HG03103 (cell line): ENCODE measurements at regions not wholly inside any gene's neighbourhood (a gene's known extent, or its start where the extent isn't known, plus 50 kb on each side); places are given as distances from the start of the nearest gene placed in this dataset.

Experiments used
- ATAC-seq: cut with Tn5 transposase; IDR thresholded peaks from one replicate; pipeline ENCODE4 v1.9.1; 2021; ENCODE audit warnings: low read depth; ENCODE audit not compliant: unreplicated experiment

DNA sequence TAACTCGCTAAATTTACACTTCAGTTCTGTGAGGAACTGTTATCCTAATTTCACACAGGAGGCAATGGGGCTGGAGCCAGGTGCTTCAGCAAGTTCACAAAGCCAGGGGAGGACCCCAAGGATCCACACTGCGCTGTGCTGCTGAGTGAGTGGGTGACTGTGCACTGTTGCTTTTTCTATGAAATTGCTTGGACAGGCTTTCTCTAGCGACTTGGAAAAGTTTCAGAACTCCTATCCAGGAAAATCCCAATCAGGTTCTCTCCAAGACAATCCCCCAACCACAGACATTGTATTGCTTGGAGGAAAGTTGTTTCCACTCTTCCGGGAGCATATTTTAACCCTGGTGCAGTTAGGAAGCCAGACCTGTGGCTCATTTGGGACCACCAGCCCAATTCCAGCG lies 175.9 kb upstream of the CST7 start:
- no peak for ATAC-seq

DNA sequence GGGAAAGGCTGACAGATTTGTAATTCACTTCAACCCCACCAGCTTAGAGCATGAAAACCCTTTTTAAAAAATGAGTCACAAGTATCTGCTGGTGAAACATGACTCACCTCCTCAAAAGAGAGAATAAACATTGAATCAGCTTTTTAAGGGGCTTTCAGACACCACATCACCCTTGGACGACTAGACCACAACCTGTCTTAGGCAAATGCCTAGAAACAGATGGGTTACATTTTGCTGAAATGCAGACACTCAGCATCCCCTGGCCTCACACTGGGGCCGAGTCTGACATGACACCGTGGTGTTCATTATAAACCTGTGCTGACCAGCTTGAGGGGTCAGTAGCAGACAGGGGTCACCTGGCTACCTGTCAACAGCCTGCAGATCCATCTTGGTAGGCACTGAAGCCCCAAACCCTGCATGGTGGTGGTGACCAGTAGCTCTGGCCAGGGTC lies 175.3 kb upstream of the CST7 start:
- no peak for ATAC-seq

DNA sequence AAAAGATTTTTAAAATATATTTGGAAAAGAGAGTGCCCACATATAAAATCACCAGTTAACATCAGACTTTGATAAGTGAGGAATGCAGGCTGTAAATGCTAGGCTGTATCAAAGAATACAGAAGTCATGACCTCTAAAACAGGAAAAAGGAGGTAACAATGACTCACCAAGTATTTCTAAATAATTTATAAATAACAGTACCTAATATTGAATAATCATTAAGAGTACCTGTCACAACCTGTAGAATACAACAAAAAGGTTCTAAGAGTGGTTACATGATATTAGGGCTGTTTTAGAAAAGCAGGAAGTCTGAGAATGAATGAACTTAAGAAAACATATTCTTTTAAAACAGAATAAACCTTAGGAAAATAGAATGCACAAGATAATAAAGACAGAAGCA lies 173.1 kb upstream of the CST7 start:
- ATAC-seq, result no peak

DNA sequence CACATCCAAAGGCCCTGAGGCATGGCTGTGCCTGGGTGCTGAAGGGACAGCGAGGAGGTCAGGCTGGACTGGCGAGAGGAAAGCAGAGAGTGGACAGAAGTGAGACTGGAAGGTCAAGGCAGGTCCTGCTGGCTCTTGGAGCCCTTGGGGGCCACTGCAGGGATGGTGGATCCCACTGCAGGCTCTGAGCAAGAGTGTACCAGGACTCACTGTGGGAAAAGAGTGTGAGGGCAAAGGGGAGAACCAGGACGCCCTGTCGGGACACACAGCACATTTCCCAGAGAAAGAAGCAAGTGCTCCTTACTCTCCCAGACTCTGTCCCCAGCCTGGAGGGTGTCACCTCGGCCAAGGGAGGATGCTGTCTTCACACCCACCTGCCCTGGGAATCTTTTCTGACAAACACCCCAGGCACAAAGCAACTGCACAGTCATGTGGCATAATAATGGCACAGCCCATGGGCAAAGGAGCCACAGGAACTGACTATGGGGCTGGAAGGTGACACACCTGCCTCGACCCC lies 172.3 kb upstream of the CST7 start:
- no peak for ATAC-seq

DNA sequence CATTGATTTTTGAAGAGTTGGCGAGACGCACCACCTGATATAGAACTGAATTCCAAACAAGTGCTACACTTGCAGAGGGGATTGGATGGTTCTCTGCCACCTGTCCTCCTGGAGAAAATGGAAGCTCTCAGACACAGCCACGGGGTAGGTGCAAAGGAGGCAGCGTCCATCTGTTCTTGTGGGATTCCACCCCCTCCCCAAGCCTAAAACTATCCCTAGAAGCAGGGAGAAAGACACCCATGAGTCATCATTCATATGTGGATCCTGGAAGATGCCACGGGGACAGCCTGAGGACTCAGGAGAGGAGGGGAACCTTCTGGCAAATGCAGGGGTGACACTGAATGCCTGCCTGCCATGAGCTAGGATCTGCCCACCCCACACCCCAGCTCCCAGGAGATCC lies 171.3 kb upstream of the CST7 start:
- ATAC-seq, result no peak

DNA sequence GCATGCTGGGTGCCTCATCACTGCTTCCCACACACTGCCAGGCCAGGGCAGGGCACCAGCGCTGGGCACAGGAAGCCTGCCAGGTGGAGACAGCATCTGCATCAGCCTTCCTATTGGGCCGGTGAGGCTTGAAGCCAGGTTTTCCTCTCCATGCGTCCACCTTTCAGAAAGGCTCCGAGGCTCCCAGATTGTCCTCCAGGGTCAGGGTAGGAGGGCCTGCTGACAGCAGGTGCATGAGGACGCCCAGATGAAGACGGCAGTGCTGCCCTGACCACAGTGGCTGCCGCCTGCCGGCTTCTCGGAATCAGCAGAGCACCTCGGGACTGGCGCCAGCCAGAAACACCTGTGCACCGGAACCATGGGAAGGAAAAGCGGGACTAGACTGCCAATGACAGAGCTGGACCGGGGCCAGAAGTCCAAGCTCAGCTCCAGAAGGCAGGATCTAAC lies 170.5 kb upstream of the CST7 start:
- ATAC-seq, result no peak

DNA sequence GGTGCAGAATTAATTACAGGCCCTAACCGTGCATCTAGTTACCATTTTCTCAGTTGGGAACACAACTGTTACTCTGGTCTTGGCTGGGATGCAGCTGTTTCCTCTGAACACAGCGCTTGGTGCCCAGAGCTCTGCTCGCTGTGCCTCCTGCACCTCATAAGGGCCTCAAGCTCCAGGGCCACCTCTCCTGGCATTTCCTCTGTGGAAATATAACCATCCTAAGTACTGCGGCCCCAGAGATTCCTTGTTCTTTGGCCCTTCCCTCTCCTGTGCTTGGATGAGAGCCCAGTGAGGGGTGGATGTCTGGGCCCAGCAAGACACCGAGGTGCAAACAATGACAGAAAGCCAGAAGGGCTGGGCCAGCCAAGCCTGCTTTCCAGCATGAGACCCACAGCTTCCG lies 169.9 kb upstream of the CST7 start:
- no peak for ATAC-seq

DNA sequence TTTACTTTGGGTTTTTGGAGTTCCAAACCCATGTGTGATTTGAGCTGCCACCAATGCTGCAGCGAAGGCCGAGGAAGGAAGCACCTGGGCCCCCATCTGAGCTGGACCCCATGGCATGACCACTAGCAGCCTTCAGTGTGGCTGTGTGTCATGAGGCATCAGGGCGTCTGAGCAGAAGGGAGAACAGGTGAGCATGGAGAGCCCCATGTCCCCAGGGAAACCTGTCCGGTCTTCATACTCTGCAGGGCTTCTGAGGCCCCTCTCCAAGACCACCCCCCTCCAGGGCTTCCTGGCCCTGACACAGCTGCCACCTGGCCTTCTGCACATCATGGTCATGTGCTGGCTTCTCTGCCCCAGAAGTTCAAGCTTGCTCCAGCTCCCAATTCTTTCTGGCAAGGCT lies 169.1 kb upstream of the CST7 start:
- ATAC-seq, result no peak

DNA sequence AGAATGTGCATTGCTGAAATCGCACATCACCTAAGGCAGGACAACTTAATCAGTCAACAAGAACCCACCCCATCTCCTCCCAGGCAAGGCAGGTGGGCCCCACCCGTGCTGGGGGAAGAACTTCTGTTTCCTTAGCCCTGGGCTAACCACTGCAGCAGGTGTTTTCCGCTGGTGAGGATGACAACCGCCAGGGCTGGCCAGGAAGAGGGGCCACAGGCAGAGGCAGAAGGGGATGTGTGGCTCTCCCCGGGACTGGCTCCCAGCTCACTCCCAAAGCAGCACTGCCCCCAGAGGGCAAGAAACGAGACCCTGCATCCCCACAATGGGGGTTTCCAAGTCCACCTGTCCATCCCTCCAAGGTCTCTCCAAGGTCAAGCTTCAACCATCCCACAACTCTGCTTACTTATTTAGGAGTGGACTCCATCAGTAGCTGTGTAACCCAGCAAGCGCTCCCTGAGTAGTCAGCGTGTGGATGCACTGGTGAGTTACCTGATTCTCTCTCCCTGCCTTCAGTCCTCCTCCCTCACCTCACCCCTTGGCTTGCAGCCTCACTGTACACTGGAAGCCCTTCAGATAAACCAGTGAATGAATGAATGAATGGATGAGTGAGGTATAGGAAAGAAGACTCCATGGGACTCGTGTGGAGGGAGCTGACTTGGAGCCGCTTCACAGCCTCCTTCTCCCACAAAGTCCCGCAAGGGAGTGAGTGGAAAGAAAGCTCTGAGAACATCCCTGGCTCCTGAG lies 168.2 kb upstream of the CST7 start:
- no peak for ATAC-seq

DNA sequence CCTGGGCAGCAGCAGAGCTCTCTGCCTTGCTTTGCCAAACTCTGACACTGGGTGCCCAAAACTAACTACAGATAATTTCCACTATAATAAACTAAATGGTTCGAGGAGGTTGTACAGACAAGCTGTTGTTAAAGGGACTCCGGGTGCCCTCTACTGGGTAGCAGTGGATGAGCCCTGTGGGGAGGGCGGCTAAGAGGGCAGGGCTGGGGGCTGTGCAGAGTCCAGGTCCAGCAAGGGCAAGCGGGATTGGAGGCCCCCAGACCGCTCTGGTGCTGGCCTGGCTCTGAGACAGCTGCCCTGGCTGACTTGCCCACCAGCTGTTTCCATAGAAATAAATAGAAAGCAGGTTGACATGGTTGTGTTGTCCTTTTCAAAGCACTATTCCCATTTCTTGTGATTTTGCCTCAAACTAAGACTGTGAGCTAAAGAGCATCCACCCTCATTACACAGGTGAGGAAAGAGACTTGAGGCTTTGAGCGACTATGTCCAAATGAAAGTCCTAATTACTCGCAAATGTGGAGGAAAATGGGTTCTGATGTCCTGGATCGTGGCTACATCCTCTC lies 167.6 kb upstream of the CST7 start:
- ATAC-seq, result no peak

DNA sequence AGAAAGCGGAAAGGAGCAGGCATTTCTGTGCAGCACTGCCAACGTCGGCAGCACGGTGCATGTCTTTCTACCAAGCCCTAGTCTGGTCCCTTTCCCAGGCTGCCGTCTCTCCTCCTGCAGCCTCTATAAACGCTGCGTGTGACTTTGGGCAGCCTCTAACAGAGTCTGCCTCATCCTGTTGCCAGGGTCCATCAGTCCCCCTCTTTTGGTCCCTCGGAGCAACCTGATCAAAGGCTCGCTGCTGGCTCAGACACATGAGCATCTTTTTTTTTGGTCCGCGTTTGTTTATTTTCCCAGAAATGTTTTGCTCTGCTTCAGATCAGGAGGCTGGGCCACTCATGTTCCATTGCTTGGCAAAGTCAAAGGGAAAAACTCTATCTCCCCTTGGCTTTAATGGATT lies 166.8 kb upstream of the CST7 start:
- no peak for ATAC-seq

DNA sequence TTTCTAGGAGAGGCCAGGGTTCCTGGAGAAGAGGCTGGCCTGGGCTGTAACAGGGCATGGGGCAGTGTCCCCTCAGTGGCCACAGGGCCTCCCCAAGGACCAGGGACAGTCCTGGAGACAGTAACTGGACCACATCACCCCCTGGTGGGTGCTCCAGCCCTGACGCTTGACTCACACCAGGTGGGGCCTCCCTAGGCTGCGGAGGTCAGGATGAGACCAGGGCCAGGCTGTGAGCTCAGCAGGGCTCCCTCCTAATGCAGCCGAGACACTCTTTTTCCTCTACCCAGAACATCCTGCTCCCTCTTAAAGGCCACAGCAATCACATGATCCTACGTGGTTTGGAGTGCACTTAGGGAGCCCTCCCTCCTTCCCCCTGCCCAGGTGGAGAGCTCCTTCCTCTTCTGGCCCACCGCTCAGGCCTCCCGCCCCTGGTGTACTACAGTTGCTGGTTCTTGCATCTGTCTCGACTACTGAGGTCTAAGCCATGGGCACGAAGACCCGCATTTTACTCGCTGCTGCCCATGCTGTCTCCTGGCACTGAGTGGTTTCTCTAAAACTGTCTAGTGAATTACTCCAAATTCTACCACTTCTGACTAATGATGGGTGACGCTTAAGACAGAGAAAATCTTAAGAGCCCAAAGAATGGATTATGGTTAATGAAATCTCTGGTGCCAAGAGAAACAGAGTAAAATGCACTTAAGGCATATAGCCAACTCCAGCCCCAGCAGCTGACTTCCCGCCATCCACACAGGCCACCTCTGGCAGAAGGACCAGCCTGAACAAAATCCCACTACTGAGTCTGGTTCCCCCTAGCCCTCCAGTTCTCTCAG lies 166.1 kb upstream of the CST7 start:
- ATAC-seq, result no peak

DNA sequence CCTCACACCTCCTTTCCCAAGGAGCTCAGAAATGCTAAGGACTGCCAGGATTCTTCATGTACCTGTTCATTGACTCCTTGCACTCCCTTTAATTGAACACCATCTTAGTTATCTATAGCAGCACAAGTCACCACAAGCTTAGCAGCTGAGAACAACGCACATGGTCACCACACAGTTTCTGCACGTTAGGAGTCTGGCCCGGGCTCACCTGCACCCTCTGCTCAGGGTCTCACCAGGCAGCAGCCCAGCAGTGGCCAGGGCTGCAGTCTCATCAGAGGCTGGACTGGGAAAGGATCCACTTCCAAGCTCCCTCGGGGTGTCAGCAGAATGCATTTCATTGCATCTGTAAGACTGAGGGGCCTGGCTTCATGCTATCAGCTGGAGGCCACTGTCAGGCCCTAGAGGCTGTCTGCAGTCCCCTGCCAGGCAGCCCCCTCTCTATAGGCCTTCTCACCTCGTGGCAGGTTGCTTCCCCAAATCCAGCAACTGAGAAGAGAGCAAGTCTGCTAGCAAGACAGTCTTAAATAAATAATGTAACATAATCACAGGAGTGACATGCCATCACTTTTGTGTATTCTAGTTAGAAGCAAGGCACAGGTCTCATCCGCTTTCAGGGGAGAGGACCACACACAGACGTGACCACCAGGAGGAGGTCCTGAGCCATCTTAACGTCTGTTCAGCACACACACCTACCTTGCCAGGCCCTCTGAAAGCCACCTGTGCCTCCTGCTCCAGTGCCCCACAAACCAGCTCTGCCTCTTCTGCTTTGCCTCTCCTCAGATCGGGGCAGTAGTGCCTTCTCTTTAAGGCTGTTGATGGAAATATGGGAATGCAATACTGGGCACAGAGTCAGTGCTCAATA lies 165.2 kb upstream of the CST7 start:
- ATAC-seq, result no peak

DNA sequence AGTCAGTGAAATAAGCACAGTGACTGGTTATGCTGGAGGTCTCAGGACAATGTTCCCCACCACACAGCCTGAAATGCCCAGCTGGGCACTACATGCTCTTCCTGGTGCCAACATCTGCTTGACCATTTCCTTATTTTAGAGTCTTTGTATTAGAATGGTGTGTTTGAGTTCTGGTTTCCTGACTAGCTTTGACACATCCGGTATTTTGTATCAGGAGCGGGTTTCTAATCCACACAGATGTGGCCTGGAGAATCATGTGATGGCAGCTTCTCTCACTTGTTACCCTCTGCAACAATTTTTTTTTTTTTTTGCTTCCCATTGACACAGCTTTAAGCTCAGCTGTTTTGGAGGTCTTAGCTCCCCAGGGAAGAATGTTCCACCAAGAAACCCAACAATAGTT lies 164.5 kb upstream of the CST7 start:
- ATAC-seq, result no peak

DNA sequence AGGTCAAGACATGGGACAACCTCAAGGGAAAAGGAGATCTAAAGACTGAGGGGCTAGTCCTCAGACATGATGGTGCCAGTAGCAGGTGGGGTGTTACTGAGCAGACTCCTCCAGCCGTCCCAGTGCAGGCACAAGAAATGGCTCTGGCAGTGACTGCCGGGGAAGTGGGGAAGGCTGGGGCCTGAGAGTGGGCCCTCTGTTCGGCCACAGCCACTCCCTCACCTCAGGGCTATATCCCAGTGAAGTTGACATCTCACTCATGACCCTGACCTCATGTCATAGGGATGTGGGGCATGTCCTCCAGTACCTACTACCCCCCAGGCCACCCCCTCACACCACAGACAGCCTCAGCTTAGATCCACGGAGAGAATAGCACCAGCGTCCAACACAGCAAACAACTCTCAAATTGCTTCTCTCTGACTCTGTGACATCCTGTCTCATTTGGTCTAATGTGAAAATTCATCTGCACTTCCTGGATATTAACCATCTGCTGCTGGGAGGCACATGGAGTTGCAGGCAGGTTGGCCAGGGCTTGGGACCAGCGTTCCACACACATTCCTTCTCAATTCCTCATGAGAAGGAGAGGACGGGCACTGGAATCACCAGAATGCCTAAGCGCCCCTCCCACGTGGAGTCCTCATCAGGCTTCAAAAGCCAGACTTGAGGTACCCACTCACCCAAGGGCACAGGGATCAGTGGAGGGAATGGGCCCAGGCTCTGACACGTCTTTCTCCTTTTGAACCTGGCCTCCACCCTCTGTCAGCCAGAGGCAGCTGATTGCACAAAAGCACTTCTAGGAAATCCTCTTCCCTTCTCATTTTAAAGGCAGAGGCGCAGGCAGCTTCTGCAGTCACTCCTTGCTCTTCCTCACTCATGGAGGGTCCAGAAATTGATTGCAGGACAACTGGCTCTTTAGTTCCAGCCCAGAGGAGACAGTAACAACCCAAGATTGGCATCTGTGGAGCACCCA lies 163.6 kb upstream of the CST7 start:
- ATAC-seq, result no peak

DNA sequence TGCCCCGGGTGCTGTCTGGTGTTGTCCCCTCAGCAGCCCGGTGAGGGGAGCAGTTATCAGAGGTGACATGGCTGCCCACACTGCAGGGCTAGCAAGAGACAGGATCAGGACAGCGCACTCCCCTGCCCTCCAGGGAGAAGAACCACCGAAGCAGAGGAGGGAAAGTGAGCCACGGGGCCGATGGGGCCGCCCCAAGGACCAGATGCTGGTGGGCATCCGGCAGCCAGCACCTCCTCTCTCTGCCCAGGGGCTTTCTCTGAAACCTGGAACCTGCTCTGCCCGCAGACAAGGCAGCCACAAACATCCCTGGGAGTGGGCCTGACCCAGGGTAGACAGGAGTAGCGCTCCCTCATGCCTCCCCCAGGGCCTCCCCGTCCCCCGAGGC lies 163.0 kb upstream of the CST7 start:
- no peak for ATAC-seq

DNA sequence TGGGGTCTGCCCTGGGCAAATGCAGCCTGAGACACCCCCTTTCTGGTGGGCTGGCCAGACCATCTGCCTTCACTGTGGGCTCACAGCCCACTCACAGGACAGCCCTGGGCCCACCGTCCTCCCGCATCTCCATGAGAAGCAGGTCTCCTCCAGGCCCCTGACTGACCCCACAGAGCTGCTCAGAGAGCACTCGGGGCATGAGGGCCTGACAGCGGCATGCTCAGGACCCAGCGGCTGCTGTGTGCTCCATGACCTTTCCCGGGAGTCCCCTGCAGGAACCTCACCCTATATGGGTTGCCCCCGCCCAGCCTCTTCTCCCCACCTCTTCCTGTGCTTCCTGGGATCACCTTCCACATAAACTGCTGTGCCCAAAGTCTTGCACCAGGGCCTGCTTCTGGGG lies 162.4 kb upstream of the CST7 start:
- ATAC-seq, result no peak

DNA sequence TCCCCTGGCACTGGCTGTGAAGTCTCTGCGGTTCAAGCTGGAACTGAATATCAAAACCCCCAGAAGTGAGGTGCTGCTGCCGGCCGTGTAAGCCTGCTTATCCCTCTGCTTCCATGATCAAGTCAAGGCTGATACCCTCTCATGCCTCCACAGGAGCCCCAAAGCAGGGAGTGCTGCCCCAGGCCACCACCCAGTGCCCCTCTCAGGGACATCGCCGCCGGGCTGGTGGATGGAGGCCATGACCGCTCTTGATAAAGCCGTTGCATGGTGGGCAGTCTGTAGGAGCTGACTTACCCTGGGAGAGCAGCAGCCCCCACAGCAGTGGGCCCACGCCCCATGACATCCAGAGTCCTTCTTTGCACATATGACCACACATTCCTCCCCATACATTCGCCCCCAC lies 162.0 kb upstream of the CST7 start:
- no peak for ATAC-seq

DNA sequence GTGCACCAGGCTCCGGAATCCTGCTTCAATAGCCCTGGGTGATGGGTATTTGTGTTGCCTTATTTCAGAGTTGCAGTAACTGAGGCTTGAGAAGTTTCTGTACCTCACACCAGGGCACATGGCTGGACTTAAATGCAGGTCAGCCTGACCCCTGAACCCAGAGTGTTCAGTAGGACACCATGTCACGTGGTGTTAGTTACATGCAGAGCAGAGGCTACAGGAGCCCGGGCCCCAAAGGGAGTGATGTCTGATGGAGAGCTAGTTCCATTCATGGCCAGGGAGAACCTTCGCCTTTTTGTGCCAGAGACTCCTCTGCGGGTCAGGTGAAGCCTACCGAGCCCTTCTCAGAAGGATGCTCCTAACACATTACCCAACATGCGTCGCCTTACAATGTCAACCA lies 161.4 kb upstream of the CST7 start:
- no peak for ATAC-seq
